ENCODE measurements at regions not wholly inside any gene's neighbourhood (a gene's known extent, or its start where the extent isn't known, plus 50 kb on each side); places are given as distances from the start of the nearest gene placed in this dataset.

DNA sequence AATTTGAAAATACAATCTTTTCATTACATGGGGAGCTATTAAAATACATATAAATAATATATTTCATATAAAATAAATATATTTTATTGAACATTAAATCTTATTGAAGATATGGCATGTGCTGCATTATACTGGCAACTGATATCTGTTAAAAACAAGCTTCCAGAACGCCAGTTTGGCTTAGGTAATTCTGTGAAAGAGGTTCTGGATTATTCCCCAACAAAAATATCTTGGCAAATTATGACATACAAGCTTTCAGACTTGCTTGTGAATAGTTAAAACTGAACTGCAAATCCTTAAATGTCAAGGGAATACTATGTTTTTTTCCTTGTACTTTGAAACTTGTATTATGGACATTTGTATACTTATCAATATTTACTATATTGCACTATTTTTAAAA, 210.2 kb upstream of the LCORL start:
- H3K79me2 ChIP-seq (ENCODE audit: control insufficient read depth, insufficient read depth, low read length), result no peaks in the 10 kb centered on the region
- H3K9me3 ChIP-seq (replicated peaks; ENCODE audit: control insufficient read depth, insufficient read depth, low read length), result no peaks in the 10 kb centered on the region; the same call in 2 of the 3 replicates
- no peaks in the 10 kb centered on the region for H3K27me3 ChIP-seq (replicated peaks in 1 of 2; ENCODE audit: control insufficient read depth in 2 of 2, insufficient read depth in 2 of 2, low read length in 1 of 2)
- H3K4me1 ChIP-seq (ENCODE audit: control insufficient read depth, insufficient read depth, low read length), result no peaks in the 10 kb centered on the region
- WGBS (ENCODE audit: insufficient coverage, insufficient replicate concordance, low lambda C conversion rate, missing lambda C conversion rate), result 0% methylated on average over 1 of the region's 1 CpG
- DNase-seq (ENCODE audit: low read depth, low spot score) (no peak), ATAC-seq (no peak), FAIRE-seq (no peak)
- no peaks in the 10 kb centered on the region for H3K36me3 ChIP-seq (ENCODE audit: control insufficient read depth in 2 of 2, insufficient read depth in 2 of 2, low read length in 1 of 2)
- H3K4me3 ChIP-seq, result no peak overlapping the region
- H3K9ac ChIP-seq (ENCODE audit: control insufficient read depth, insufficient read depth, low read length), result no peak overlapping the region
- intact Hi-C loops (cut with micrococcal nuclease; ENCODE audit: unreplicated experiment), result no loop called here
- TF ChIP-seq, protein P1, sequence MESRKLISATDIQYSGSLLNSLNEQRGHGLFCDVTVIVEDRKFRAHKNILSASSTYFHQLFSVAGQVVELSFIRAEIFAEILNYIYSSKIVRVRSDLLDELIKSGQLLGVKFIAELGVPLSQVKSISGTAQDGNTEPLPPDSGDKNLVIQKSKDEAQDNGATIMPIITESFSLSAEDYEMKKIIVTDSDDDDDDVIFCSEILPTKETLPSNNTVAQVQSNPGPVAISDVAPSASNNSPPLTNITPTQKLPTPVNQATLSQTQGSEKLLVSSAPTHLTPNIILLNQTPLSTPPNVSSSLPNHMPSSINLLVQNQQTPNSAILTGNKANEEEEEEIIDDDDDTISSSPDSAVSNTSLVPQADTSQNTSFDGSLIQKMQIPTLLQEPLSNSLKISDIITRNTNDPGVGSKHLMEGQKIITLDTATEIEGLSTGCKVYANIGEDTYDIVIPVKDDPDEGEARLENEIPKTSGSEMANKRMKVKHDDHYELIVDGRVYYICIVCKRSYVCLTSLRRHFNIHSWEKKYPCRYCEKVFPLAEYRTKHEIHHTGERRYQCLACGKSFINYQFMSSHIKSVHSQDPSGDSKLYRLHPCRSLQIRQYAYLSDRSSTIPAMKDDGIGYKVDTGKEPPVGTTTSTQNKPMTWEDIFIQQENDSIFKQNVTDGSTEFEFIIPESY (IDR thresholded peaks at IDR 0.05), result no peak
- TF ChIP-seq ZNF274 (IDR thresholded peaks at IDR 0.05; ENCODE audit: insufficient read depth, insufficient read length) (no peak), MXI1 (IDR thresholded peaks at IDR 0.05; ENCODE audit: low read depth, low read length) (no peak)
- BruUV-seq (replicated peaks), result no TSS peak
- no peak overlapping the region for H2AFZ ChIP-seq (ENCODE audit: control insufficient read depth, low read depth, low read length)
- no peak overlapping the region for H3K27ac ChIP-seq (ENCODE audit: control insufficient read depth, insufficient read depth)
- H4K20me1 ChIP-seq (ENCODE audit: control insufficient read depth, insufficient read depth), result no peaks in the 10 kb centered on the region
- SMC1A ChIA-PET (ENCODE audit: uncharacterized antibody, unreplicated experiment), result interaction anchor here (1.1 kb wide), 1 partner anchor 10 kb away, joined by 3 read pairs; no protein-coding TSS in a partner anchor
- POLR2A ChIA-PET, result no interaction called here
- no peak overlapping the region for H3K4me2 ChIP-seq (ENCODE audit: control insufficient read depth, insufficient read depth)
- CTCF ChIA-PET, result interaction anchor here (0.7 kb wide), 1 partner anchor 45 kb away, joined by 3 read pairs; no protein-coding TSS in a partner anchor
- RAD21 ChIA-PET (ENCODE audit: unreplicated experiment), result no interaction called here
- in situ Hi-C loops (cut with MboI), result no loop called here

DNA sequence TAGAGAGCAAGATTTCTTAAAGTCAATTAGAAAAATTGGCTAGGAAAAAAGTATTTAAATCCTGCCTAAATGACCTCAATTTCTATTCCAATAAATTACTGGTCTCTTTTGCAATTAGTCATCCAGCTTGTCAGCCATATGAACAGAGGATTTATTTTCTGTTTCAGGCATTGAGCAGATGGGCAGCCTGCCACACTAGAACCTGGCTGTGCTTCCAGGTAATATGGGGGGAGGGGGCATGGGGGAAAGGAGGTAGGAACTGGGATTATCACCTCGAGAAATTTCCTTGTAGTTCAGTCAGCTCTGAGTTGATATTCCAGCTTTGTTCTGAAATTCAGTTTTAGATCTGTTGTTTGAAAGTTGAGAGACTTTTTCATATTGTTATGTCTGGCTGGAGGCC, 206.3 kb upstream of the LCORL start:
- ATAC-seq (no peak), DNase-seq (ENCODE audit: low read depth, low spot score) (no peak), FAIRE-seq (no peak)
- H3K27ac ChIP-seq (ENCODE audit: control insufficient read depth, insufficient read depth), result no peak overlapping the region
- ChIA-PET RAD21 (ENCODE audit: unreplicated experiment) (no interaction called here), POLR2A (no interaction called here), SMC1A (ENCODE audit: uncharacterized antibody, unreplicated experiment) (no interaction called here), CTCF (no interaction called here)
- no peak overlapping the region for H3K9ac ChIP-seq (ENCODE audit: control insufficient read depth, insufficient read depth, low read length)
- H3K4me2 ChIP-seq (ENCODE audit: control insufficient read depth, insufficient read depth), result no peak overlapping the region
- H3K27me3 ChIP-seq (replicated peaks in 1 of 2; ENCODE audit: control insufficient read depth in 2 of 2, insufficient read depth in 2 of 2, low read length in 1 of 2), result no peaks in the 10 kb centered on the region
- H3K4me1 ChIP-seq (ENCODE audit: control insufficient read depth, insufficient read depth, low read length), result no peaks in the 10 kb centered on the region
- H3K4me3 ChIP-seq, result no peak overlapping the region
- no peaks in the 10 kb centered on the region for H3K36me3 ChIP-seq (ENCODE audit: control insufficient read depth in 2 of 2, insufficient read depth in 2 of 2, low read length in 1 of 2)
- no peaks in the 10 kb centered on the region for H3K79me2 ChIP-seq (ENCODE audit: control insufficient read depth, insufficient read depth, low read length)
- WGBS (ENCODE audit: insufficient coverage, insufficient replicate concordance, low lambda C conversion rate, missing lambda C conversion rate), result 0% methylated on average over 1 of the region's 1 CpG
- no TSS peak for BruUV-seq (replicated peaks)
- H3K9me3 ChIP-seq (replicated peaks; ENCODE audit: control insufficient read depth, insufficient read depth, low read length), result no peaks in the 10 kb centered on the region; the same call in 2 of the 3 replicates
- no peak overlapping the region for H2AFZ ChIP-seq (ENCODE audit: control insufficient read depth, low read depth, low read length)
- intact Hi-C loops (cut with micrococcal nuclease; ENCODE audit: unreplicated experiment) (no loop called here), in situ Hi-C loops (cut with MboI) (no loop called here)
- H4K20me1 ChIP-seq (ENCODE audit: control insufficient read depth, insufficient read depth), result no peaks in the 10 kb centered on the region
- TF ChIP-seq SUPT20H (IDR thresholded peaks at IDR 0.05; ENCODE audit: borderline replicate concordance, control insufficient read depth, low read depth, low read length), result no peak
- TF ChIP-seq SMC3 (IDR thresholded peaks at IDR 0.05; ENCODE audit: borderline replicate concordance, low read length), result no peak
- no peak for TF ChIP-seq JUND (IDR thresholded peaks at IDR 0.05; ENCODE audit: low read depth, low read length)
- TF ChIP-seq, protein P2, sequence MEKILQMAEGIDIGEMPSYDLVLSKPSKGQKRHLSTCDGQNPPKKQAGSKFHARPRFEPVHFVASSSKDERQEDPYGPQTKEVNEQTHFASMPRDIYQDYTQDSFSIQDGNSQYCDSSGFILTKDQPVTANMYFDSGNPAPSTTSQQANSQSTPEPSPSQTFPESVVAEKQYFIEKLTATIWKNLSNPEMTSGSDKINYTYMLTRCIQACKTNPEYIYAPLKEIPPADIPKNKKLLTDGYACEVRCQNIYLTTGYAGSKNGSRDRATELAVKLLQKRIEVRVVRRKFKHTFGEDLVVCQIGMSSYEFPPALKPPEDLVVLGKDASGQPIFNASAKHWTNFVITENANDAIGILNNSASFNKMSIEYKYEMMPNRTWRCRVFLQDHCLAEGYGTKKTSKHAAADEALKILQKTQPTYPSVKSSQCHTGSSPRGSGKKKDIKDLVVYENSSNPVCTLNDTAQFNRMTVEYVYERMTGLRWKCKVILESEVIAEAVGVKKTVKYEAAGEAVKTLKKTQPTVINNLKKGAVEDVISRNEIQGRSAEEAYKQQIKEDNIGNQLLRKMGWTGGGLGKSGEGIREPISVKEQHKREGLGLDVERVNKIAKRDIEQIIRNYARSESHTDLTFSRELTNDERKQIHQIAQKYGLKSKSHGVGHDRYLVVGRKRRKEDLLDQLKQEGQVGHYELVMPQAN (conservative IDR thresholded peaks at IDR 0.05), result no peak
- no peak for TF ChIP-seq CREB1 (IDR thresholded peaks at IDR 0.05; ENCODE audit: low read depth)
- TF ChIP-seq HCFC1 (IDR thresholded peaks at IDR 0.05; ENCODE audit: low read length), result no peak
- TF ChIP-seq MYB (IDR thresholded peaks at IDR 0.05; ENCODE audit: borderline replicate concordance, low read depth, low read length), result no peak
- TF ChIP-seq CBX3 (IDR thresholded peaks at IDR 0.05; ENCODE audit: borderline replicate concordance, low read depth), result no peak
- TF ChIP-seq EP300 (IDR thresholded peaks at IDR 0.05; ENCODE audit: borderline replicate concordance in 1 of 2, control insufficient read depth in 1 of 2, low read depth in 2 of 2, low read length in 2 of 2), result no peak
- TF ChIP-seq MAX (IDR thresholded peaks at IDR 0.05; ENCODE audit: low read depth, low read length), result no peak

All from GM12878 (cell line).